SH-SY5Y (cell line): ENCODE measurements at regions not wholly inside any gene's neighbourhood (a gene's known extent, or its start where the extent isn't known, plus 50 kb on each side); places are given as distances from the start of the nearest gene placed in this dataset.
A peak's percentile ranks its signal among the peaks of the same experiment; 100 is the strongest.

Experiments
- GATA2 ChIP-seq: IDR thresholded peaks from 2 replicates; pipeline ENCODE4 v1.6.1; 2011; ENCODE audit warnings: mild to moderate bottlenecking, low read depth, low read length
- GATA3 ChIP-seq: IDR thresholded peaks from 2 replicates; pipeline ENCODE4 v1.6.1; 2011; ENCODE audit warnings: low read depth, mild to moderate bottlenecking, low read length, moderate library complexity

GRCh38 chr6:26199057-26199772 lies 112.0 kb downstream of the HFE start:
- TF ChIP-seq GATA2 = peak; percentile 76; the same call in 1 of the 2 replicates
- TF ChIP-seq GATA3 = no peak
